ENCODE measurements at regions not wholly inside any gene's neighbourhood (a gene's known extent, or its start where the extent isn't known, plus 50 kb on each side); places are given as distances from the start of the nearest gene placed in this dataset.

DNA sequence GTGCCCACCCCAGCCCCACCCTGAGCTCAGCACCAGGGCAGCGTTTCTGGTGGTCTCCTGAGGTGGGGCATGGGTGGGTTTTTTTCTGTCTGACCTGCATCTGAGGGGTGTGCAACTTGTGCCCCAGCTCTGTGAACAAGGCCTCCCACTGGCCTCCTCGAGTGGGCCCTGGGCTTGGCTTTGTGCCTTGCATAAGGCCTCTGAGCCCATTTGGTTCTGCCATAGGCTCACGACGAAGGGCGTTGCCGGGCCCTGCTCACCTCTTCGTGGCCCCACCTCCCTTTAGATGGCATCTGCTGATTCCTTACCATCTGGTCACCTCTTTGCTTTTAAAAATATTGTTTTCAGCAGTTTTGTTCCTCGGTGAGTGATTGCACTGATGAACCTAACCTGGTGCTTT, 127.1 kb upstream of the COL5A1 start:
- TF ChIP-seq, protein P1, sequence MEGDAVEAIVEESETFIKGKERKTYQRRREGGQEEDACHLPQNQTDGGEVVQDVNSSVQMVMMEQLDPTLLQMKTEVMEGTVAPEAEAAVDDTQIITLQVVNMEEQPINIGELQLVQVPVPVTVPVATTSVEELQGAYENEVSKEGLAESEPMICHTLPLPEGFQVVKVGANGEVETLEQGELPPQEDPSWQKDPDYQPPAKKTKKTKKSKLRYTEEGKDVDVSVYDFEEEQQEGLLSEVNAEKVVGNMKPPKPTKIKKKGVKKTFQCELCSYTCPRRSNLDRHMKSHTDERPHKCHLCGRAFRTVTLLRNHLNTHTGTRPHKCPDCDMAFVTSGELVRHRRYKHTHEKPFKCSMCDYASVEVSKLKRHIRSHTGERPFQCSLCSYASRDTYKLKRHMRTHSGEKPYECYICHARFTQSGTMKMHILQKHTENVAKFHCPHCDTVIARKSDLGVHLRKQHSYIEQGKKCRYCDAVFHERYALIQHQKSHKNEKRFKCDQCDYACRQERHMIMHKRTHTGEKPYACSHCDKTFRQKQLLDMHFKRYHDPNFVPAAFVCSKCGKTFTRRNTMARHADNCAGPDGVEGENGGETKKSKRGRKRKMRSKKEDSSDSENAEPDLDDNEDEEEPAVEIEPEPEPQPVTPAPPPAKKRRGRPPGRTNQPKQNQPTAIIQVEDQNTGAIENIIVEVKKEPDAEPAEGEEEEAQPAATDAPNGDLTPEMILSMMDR (IDR thresholded peaks at IDR 0.05) = no peak
- TF ChIP-seq EP300 (IDR thresholded peaks at IDR 0.05) (no peak), POLR2A (IDR thresholded peaks at IDR 0.05) (no peak)

Measured in ovary (tissue), 3 donors.